HEK293T (cell line): ENCODE measurements at regions not wholly inside any gene's neighbourhood (a gene's known extent, or its start where the extent isn't known, plus 50 kb on each side); places are given as distances from the start of the nearest gene placed in this dataset.

ENCODE experiments used
- CTCF ChIA-PET: fragments of 350-600 bp; formaldehyde crosslinking; extraction: SDS; loops from one replicate; lab custom pipeline; 2021; ENCODE audit warnings: antibody characterized with exemption, inconsistent platforms; lab: Yijun Ruan, JAX
- POLR2A ChIA-PET: fragments of 350-600 bp; formaldehyde crosslinking; extraction: SDS; loops from one replicate; lab custom pipeline; 2020; ENCODE audit warnings: antibody characterized with exemption, inconsistent platforms; lab: Yijun Ruan, JAX
- DNase-seq: peaks from one replicate; pipeline ENCODE4 v3.0.0; 2012; ENCODE audit warnings: mixed read lengths; ENCODE audit errors: extremely low spot score
- ARNT ChIP-seq: fragments of 450-650 bp; IDR thresholded peaks from 2 replicates; pipeline ENCODE4 v1.6.1; 2017; ENCODE audit warnings: mild to moderate bottlenecking
- BHLHE40 ChIP-seq: fragments of 450-650 bp; IDR thresholded peaks from 2 replicates; pipeline ENCODE4 v1.6.1; 2016; ENCODE audit warnings: mild to moderate bottlenecking, moderate library complexity, borderline replicate concordance
- CTBP1 ChIP-seq: fragments of 450-650 bp; IDR thresholded peaks from 2 replicates; pipeline ENCODE4 v1.6.1; 2016; ENCODE audit warnings: borderline replicate concordance
- ELF4 ChIP-seq: fragments of 450-650 bp; IDR thresholded peaks from 2 replicates; pipeline ENCODE4 v1.6.1; 2017; ENCODE audit warnings: antibody characterized with exemption
- FOXA1 ChIP-seq: fragments of 450-650 bp; IDR thresholded peaks from 2 replicates; pipeline ENCODE4 v1.6.1; 2016; ENCODE audit warnings: mild to moderate bottlenecking
- FOXK2 ChIP-seq: fragments of 450-650 bp; IDR thresholded peaks from 2 replicates; pipeline ENCODE4 v1.6.1; 2016; ENCODE audit warnings: mild to moderate bottlenecking
- FOXM1 ChIP-seq: fragments of 450-650 bp; IDR thresholded peaks from 2 replicates; pipeline ENCODE4 v1.6.1; 2017; ENCODE audit warnings: mild to moderate bottlenecking, borderline replicate concordance
- HDGF ChIP-seq: fragments of 450-650 bp; IDR thresholded peaks from 2 replicates; pipeline ENCODE4 v1.6.1; 2017; ENCODE audit warnings: antibody characterized with exemption, borderline replicate concordance
- L3MBTL2 ChIP-seq: fragments of 450-650 bp; conservative IDR thresholded peaks from 2 replicates; pipeline ENCODE4 v1.6.1; 2016; ENCODE audit warnings: mild to moderate bottlenecking
- LEF1 ChIP-seq: fragments of 450-650 bp; IDR thresholded peaks from 2 replicates; pipeline ENCODE4 v1.6.1; 2017; ENCODE audit warnings: mild to moderate bottlenecking, borderline replicate concordance
- NFRKB ChIP-seq: fragments of 450-650 bp; IDR thresholded peaks from 2 replicates; pipeline ENCODE4 v1.6.1; 2016; ENCODE audit warnings: mild to moderate bottlenecking, moderate library complexity
- PKNOX1 ChIP-seq: fragments of 450-650 bp; IDR thresholded peaks from 2 replicates; pipeline ENCODE4 v1.6.1; 2016
- SP1 ChIP-seq: fragments of 450-650 bp; IDR thresholded peaks from 2 replicates; pipeline ENCODE4 v1.6.1; 2017
- SUZ12 ChIP-seq: fragments of 450-650 bp; IDR thresholded peaks from 2 replicates; pipeline ENCODE4 v1.6.1; 2016; ENCODE audit warnings: mild to moderate bottlenecking
- TARDBP ChIP-seq: fragments of 450-650 bp; IDR thresholded peaks from 2 replicates; pipeline ENCODE4 v1.6.1; 2016
- ZNF384 ChIP-seq: fragments of 450-650 bp; IDR thresholded peaks from 2 replicates; pipeline ENCODE4 v1.6.1; 2016

DNA sequence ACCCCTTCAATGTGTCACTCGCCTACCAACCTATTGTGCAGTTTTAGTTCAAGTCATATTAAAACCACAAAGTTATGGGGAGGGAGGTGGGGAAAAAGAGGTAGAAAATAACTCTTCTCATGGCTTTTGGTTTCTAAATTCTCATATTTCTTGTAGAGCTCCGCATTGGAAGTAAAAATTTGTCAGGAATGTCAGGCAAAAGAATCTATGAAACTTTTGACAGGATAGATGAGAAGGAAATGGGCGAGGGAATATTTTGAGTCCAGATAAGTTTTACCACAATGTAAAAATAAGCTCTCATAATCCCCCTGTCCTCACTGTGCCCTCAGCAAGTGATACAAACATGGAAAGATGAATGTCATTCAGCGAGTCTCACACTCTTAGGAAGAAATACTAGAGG lies 270.4 kb downstream of the DLEU7 start:
- POLR2A ChIA-PET, result no interaction called here
- CTCF ChIA-PET, result no interaction called here
- TF ChIP-seq SP1, result no peak
- TF ChIP-seq CTBP1, result no peak
- TF ChIP-seq L3MBTL2, result no peak
- TF ChIP-seq TARDBP, result no peak
- TF ChIP-seq FOXK2, result no peak
- TF ChIP-seq HDGF, result no peak
- no peak for DNase-seq

DNA sequence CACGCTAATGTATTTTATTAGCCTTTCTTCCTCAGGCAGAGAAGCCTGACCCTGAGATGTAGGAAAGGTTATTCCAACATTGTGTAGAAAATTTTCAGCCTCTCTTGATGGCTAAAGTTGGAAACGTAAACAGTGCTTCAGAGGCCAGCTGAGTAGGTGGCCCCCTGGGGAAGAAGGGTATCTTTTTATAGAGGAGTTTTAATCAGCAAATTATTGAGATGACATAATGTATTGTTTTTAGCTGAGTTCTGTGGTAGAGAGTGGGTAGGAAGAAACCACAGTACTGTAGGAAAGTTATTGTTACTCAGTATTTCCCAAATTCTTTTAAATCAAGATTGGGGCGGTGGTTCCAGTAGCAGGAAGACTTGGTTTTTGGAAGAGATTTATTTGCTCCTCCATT lies 268.8 kb downstream of the DLEU7 start:
- no peak for DNase-seq
- POLR2A ChIA-PET, result no interaction called here
- TF ChIP-seq ZNF384, result no peak
- TF ChIP-seq FOXM1, result no peak
- TF ChIP-seq L3MBTL2, result no peak
- no peak for TF ChIP-seq NFRKB
- no peak for TF ChIP-seq LEF1
- no peak for TF ChIP-seq PKNOX1
- TF ChIP-seq FOXA1, result no peak
- no peak for TF ChIP-seq BHLHE40
- no peak for TF ChIP-seq SP1
- no peak; the same call in 1 of the 2 replicates for TF ChIP-seq CTBP1
- no peak for TF ChIP-seq TARDBP
- TF ChIP-seq ARNT, result no peak
- CTCF ChIA-PET, result no interaction called here

- POLR2A ChIA-PET, result no interaction called here
- no peak for DNase-seq
- TF ChIP-seq PKNOX1, result no peak
- TF ChIP-seq FOXM1, result no peak
- TF ChIP-seq SUZ12, result no peak
- TF ChIP-seq HDGF, result no peak
- TF ChIP-seq ZNF384, result no peak
- TF ChIP-seq NFRKB, result no peak
- TF ChIP-seq LEF1, result no peak
- TF ChIP-seq FOXK2, result no peak
- TF ChIP-seq BHLHE40, result no peak
- TF ChIP-seq FOXA1, result no peak
- TF ChIP-seq SP1, result no peak
- no peak for TF ChIP-seq TARDBP
- TF ChIP-seq ARNT, result no peak
- TF ChIP-seq CTBP1, result no peak
- CTCF ChIA-PET, result no interaction called here
These were observed 268.4 kb downstream of the DLEU7 start for GRCh38 chr13:50575138-50575537.

GRCh38 chr13:50576156-50576555 lies 267.3 kb downstream of the DLEU7 start:
- ChIA-PET POLR2A (no interaction called here), CTCF (no interaction called here)
- no peak for DNase-seq
- TF ChIP-seq TARDBP, result no peak
- TF ChIP-seq L3MBTL2, result no peak
- no peak for TF ChIP-seq ARNT
- TF ChIP-seq FOXM1, result no peak
- no peak for TF ChIP-seq FOXA1
- no peak for TF ChIP-seq HDGF
- TF ChIP-seq SP1, result no peak
- TF ChIP-seq CTBP1, result no peak
- TF ChIP-seq ELF4, result no peak
- no peak for TF ChIP-seq LEF1
- no peak for TF ChIP-seq SUZ12
- TF ChIP-seq FOXK2, result no peak
- TF ChIP-seq PKNOX1, result no peak
- no peak for TF ChIP-seq ZNF384
- TF ChIP-seq NFRKB, result no peak
- no peak for TF ChIP-seq BHLHE40

DNA sequence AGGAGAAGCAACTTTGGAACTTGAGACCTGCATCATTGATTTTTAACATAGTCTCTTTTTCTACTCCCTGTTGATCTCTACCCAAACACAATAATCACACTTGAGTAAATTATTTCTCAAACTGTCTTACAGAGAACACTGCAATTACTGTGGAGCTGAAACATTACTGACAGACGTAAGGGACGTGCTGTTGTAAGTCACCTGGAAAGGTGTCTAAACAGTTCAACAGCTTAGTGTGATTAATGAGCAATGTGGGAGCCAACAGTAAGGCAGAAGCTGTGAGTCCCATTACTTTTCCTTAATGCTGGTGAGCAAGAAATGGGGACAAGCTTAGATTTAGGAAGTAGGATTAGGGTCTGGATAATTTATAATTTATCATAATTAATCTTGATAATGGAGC lies 265.7 kb downstream of the DLEU7 start:
- ChIA-PET CTCF (no interaction called here), POLR2A (no interaction called here)
- DNase-seq, result no peak
- TF ChIP-seq ZNF384 (no peak), FOXK2 (no peak), ELF4 (no peak), BHLHE40 (no peak), NFRKB (no peak), CTBP1 (no peak), L3MBTL2 (no peak), TARDBP (no peak), FOXM1 (no peak), HDGF (no peak), LEF1 (no peak), ARNT (no peak), SUZ12 (no peak), SP1 (no peak)

DNA sequence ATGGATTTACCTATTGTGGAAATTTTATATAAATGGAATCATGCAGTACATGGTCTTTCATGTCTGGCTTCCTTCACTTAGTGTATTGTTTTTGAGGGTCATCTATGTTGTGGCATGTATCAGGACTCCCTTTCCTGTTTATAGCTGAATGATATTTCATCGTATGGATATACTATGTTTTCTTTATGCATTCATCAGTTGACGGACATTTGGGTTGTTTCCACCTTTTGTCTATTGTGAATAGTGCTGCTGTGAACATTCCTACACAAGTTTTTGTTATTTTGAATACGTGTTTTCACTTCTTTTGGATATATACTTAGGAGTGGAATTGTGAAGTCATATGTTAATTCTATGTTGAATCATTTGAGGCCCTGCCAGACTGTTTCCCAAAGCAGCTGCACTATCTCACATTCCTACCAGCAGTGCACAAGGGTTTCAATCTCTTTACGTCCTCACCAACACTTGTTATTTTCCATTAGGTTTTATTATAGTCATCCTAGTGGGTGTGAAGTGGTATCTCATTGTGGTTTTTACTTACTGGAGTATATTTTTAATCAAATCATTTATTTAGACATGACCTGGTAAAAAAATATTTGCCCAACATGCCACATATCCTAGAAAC lies 262.7 kb downstream of the DLEU7 start:
- POLR2A ChIA-PET, result no interaction called here
- TF ChIP-seq BHLHE40 (no peak), SUZ12 (no peak), TARDBP (no peak), FOXK2 (no peak), HDGF (no peak), FOXA1 (no peak), SP1 (no peak), PKNOX1 (no peak), ARNT (no peak), CTBP1 (no peak)
- CTCF ChIA-PET, result no interaction called here
- no peak for DNase-seq
